ENCODE measurements at regions not wholly inside any gene's neighbourhood (a gene's known extent, or its start where the extent isn't known, plus 50 kb on each side); places are given as distances from the start of the nearest gene placed in this dataset.
A peak's percentile ranks its signal among the peaks of the same experiment; 100 is the strongest.

DNA sequence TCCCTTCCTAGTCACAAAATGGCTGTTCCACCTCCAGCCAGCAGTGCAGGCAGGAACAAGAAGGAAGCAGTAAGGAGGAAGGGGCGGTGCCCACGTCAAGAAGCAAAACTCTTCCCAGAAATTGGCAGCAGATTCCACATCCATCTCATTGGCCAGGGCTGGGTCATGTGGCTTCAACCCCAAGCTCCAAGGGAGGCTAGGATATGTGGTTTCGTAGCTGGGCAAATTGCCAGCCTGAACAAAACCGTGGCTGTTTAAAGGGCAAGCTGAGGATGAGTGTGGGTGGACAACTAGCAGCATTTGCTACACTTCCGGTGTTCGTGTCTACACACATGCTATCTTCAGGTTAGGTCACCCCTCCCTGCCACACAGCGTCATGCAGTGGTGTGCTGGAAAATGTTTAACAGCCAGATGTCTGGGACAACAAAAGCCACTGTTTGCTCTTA lies 92.1 kb upstream of the MAP1B start:
- Mint-ChIP-seq H3K36me3 (ENCODE audit: low read depth) (no peaks in the 10 kb centered on the region), H3K27me3 (ENCODE audit: insufficient read depth) (peaks cover 11% of the 10 kb centered on the region), H3K4me1 (ENCODE audit: low read depth) (peaks cover 5% of the 10 kb centered on the region; the same call in 1 of the 2 replicates), H3K4me3 (no peak overlapping the region), H3K27ac (no peak overlapping the region), H3K9me3 (no peaks in the 10 kb centered on the region)
- TF ChIP-seq, protein P1, sequence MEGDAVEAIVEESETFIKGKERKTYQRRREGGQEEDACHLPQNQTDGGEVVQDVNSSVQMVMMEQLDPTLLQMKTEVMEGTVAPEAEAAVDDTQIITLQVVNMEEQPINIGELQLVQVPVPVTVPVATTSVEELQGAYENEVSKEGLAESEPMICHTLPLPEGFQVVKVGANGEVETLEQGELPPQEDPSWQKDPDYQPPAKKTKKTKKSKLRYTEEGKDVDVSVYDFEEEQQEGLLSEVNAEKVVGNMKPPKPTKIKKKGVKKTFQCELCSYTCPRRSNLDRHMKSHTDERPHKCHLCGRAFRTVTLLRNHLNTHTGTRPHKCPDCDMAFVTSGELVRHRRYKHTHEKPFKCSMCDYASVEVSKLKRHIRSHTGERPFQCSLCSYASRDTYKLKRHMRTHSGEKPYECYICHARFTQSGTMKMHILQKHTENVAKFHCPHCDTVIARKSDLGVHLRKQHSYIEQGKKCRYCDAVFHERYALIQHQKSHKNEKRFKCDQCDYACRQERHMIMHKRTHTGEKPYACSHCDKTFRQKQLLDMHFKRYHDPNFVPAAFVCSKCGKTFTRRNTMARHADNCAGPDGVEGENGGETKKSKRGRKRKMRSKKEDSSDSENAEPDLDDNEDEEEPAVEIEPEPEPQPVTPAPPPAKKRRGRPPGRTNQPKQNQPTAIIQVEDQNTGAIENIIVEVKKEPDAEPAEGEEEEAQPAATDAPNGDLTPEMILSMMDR (IDR thresholded peaks at IDR 0.05): no peak
- peak; percentile 23 for DNase-seq

DNA sequence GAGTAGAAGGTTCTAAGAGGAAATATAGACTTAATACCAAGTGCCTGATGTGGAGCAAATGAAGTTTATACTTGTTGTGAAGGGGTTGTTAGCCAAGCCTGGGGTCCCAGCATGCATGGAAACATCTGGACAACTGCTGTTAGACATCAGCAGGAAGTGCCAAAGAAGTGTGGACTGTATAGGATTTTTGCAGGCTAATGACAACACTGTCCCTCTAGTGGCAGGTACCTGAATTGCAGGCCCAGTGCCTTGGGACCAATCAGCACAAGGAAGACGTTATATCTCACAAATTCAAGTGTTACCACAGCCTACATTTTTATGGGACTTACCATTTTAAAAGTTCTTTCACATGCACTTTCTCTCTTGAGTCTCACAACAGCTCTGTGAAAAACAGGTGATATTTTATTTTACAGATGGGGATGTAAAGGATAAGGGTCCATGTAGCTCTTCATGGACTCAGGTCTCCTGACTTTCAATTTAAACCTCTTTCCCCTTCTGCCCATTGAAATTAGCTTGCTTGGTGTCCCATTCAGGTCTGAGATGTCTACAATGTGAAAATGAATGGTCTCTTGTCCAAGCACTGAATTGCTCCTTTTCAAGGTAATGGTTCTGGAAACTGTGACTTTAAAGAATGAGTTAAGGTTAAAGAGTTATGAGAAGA lies 89.0 kb upstream of the MAP1B start:
- no peaks in the 10 kb centered on the region for H3K9me3 Mint-ChIP-seq
- H3K27ac Mint-ChIP-seq: no peak overlapping the region
- H3K36me3 Mint-ChIP-seq (ENCODE audit: low read depth): no peaks in the 10 kb centered on the region
- peaks cover 23% of the 10 kb centered on the region for H3K27me3 Mint-ChIP-seq (ENCODE audit: insufficient read depth)
- peak; percentile 50 for DNase-seq
- no peak overlapping the region for H3K4me3 Mint-ChIP-seq
- TF ChIP-seq, protein P1 (IDR thresholded peaks at IDR 0.05): peak; percentile 99
- H3K4me1 Mint-ChIP-seq (ENCODE audit: low read depth): peaks cover 5% of the 10 kb centered on the region; the same call in 1 of the 2 replicates

DNA sequence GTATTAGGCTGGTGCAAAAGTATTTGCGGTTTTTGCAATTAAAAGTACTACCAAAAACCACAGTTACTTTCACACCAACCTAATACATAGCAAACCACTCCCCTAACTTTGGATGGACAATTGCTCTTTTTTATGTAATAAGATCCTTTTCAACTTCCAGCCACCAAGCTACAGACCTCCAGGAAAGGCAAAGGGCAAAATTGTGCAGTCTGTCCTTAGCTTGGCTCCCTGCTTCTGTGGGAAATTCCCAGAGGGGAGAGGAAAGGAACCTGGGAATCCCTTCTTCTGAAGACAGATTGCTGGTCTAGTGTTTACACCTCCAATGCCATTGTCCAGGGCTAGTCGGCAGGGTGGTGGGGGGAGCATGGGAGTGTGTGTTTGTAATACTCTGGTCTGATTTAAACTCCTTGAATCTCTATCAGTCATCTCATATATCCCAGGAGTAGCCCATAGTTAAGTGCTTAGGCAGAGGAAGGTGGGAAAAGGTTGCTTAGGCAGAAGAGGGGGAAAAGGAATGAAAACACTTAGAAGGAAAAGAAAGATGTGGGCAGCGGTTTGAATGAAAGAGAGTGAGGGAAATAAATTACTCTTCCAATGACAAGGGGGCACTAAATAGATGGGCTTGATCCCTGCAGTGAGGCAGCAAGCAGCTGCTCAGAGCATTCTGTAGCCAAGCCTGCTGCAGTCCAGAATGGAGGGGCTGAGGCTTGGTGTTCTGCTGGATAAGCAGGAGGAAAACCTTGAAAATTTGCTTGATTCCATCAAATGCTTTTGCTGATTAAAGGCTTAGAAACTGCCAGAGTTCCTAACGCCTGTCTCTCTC lies 86.9 kb upstream of the MAP1B start:
- Mint-ChIP-seq H3K4me1 (ENCODE audit: low read depth) (peaks cover under 1% of the 10 kb centered on the region; the same call in 1 of the 2 replicates), H3K36me3 (ENCODE audit: low read depth) (no peaks in the 10 kb centered on the region), H3K27me3 (ENCODE audit: insufficient read depth) (peaks cover 22% of the 10 kb centered on the region), H3K9me3 (no peaks in the 10 kb centered on the region; the same call in 1 of the 2 replicates), H3K4me3 (no peak overlapping the region), H3K27ac (no peak overlapping the region)
- DNase-seq: no peak
- TF ChIP-seq, protein P1 (IDR thresholded peaks at IDR 0.05): no peak

DNA sequence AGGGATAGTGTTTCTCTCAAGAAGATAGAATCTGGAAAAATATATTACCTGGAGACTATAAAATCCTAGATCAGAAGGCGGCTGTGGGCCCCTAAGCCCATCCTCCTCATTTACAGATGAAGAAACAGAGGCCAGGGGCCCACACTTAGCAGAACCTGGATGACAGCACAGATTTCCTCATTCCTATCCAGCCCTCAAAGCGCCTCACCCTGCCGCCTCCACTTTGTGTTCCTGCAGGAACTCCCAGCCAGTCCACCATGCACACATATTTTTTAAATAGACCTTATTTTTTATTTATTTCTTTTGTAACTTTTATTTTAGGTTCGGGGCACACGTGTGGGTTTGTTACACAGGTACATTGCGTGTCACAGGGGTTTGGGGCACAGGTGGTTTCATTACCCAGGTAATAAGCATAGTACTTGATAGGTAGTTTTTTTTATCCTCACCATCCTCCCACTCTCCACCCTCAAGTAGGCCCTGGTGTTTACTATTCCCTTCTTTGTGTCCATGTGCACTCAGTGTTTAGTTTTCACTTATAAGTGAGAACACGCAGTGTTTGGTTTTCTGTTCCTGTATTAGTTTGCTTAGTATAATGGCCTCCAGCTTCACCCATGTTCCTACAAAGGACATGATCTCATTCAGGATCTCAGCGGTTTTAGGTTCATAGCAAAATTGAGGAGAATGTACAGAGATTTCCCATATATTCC lies 85.5 kb upstream of the MAP1B start:
- Mint-ChIP-seq H3K36me3 (ENCODE audit: low read depth) (no peaks in the 10 kb centered on the region), H3K27me3 (ENCODE audit: insufficient read depth) (peaks cover 22% of the 10 kb centered on the region), H3K9me3 (no peaks in the 10 kb centered on the region; the same call in 1 of the 2 replicates), H3K4me3 (no peak overlapping the region), H3K27ac (no peak overlapping the region), H3K4me1 (ENCODE audit: low read depth) (no peaks in the 10 kb centered on the region)
- DNase-seq: no peak
- TF ChIP-seq, protein P1 (IDR thresholded peaks at IDR 0.05): no peak

DNA sequence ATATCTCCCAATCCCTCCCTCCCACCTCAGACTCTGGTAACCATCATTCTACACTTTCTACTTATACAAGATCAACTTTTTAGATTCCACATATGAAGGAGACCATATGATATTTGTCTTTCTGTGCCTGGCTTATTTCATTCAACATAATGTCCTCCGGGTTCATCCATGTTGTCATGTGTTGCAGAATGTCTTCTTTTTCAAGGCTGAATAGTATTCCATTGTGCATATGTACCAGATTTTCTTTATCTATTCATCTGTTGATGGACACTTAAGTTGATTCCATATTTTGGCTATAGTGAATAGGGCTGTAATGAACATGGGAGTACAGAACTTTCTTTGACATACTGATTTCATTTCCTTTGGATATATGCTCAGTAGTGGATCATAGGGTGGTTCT lies 78.9 kb upstream of the MAP1B start:
- no peaks in the 10 kb centered on the region for H3K4me1 Mint-ChIP-seq (ENCODE audit: low read depth)

More for the DNA sequence above, 78.9 kb upstream of the MAP1B start:
- H3K36me3 Mint-ChIP-seq (ENCODE audit: low read depth): no peaks in the 10 kb centered on the region
- peaks cover 20% of the 10 kb centered on the region for H3K27me3 Mint-ChIP-seq (ENCODE audit: insufficient read depth)
- DNase-seq: no peak
- TF ChIP-seq, protein P1 (IDR thresholded peaks at IDR 0.05): no peak
- no peak overlapping the region for H3K4me3 Mint-ChIP-seq
- H3K27ac Mint-ChIP-seq: no peak overlapping the region
- no peaks in the 10 kb centered on the region; the same call in 1 of the 2 replicates for H3K9me3 Mint-ChIP-seq
